GM19025 (cell line): ENCODE measurements at regions not wholly inside any gene's neighbourhood (a gene's known extent, or its start where the extent isn't known, plus 50 kb on each side); places are given as distances from the start of the nearest gene placed in this dataset.

ENCODE experiments used
- ATAC-seq: cut with Tn5 transposase; IDR thresholded peaks from one replicate; pipeline ENCODE4 v1.9.1; 2021; ENCODE audit warnings: mild to moderate bottlenecking, low read depth, moderate library complexity; ENCODE audit not compliant: unreplicated experiment

- no peak for ATAC-seq
These were observed 225.7 kb upstream of the ARX start for GRCh38 chrX:25241461-25241860.

DNA sequence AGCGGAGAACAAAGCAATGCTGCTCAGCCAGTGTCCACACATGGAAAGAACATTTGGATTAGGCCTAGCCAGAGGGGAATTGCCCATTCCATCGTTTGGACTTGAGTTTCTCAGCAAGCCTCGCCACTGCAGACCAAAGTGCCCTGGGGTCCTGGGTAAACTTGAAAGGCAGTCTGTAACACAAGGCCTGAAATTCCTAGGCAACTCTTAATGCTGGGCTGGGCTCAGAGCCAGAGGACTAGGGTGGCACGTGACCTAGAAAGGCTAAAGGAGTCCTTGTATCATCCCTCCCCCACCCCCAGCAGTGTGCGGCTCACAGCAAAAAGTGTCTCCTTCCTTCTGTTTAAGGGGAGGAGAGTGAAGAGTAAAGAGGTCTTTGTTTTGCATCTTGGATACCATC is 210.4 kb upstream of the ARX start:
- ATAC-seq = no peak

DNA sequence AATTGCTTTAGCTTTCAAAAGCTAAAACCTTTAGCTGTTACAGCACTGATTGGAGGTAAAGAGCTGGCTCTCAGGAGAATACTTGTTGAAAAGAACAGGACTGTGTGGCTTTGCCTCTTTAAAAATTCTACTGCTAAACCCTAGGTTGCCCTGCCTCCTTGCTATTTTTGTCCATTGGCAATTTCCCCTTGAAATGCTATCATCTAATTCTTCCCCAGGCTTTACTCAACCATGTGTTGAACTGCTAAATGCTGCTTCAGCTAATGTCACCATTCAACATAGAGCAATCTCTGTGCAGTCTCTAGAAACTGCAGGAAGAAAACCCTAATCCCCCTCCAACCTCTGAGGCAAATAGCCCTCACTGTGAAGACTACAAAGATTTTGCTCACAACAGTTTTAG is 203.7 kb upstream of the ARX start:
- ATAC-seq = no peak

DNA sequence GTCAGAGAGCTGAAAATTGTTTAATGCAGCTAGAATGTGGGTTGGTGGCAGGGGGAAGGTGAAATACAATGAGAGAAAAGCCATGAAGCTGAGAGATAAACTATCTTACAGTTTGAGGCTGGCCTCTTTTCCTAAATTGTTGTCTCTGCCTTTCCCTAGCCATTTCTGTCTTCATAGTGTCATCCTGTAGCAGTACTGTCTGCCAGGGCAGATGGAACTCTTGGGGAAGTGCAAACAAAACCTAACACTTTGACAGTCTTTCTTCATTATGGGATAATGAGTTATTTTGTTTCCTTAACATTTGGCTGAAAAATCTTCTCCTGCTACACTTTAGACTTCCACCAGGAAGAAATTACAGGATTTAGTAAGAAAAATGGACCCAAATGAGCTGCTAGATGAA is 197.8 kb upstream of the ARX start:
- no peak for ATAC-seq

- no peak for ATAC-seq
These were observed 192.2 kb upstream of the ARX start for GRCh38 chrX:25207803-25208475.

DNA sequence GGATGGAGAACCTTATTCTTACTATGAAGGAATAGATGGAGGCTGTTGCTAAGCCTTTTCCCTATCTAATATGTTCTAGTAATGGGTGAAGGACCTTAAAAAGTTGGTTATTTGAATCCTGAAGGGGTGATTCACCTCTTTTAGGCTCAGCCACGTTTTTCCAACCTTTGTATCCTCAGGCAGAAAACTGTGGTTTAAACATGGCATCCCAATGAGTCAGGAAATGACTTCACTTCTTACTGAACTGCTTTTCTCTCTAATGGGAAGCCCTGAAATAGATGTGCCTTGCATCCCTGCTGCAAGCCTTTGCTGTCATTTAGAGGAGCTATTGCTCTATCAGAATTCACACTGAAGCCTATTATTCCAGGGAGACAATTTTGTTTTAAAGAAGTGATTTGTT is 191.0 kb upstream of the ARX start:
- no peak for ATAC-seq

DNA sequence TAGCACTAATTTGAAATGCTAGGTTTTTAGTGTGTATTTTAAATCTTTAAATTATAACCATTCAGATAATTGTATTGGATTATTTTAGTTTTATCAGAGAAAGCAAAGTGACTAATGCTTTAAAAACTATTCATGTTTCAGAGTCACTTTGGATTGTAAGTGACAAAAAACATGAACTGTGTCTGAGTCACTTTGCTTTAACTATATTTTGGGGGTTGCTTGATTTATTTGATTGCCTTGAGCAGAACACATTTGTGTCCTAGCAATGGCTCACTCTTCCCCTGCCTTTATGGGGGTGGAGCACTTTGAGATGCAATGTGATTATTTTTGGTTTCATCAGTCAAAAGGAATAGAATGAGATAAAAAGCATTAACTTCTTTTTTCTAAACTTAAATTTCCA is 188.4 kb upstream of the ARX start:
- ATAC-seq = no peak

GRCh38 chrX:25202827-25203226 is 187.1 kb upstream of the ARX start:
- no peak for ATAC-seq

- ATAC-seq = no peak
These were observed 183.1 kb upstream of the ARX start for GRCh38 chrX:25198891-25199290.

DNA sequence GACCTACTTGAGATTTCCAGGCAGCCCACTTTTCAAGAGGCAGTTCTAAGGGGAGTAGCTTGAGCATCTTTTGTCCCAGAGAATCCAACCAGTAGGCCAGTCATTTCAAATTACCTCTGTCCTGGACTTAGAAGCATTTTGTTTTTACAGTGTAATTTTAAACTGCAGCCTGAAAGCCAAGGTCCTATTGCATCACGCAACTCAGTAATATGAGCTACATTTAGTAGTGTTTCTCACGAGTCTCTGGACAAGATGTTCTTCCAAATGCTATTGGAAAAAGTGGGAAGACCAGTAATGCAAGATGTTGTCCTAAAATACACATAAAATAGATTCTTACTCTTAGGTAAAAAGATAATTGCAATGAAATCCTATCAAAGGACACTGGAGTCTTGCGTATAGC is 182.5 kb upstream of the ARX start:
- ATAC-seq = no peak

- ATAC-seq = no peak
These were observed 180.5 kb upstream of the ARX start for GRCh38 chrX:25196221-25196620.

- ATAC-seq = no peak
These were observed 175.6 kb upstream of the ARX start for GRCh38 chrX:25191403-25191802.

GRCh38 chrX:25181775-25182174 is 166.0 kb upstream of the ARX start:
- ATAC-seq = no peak

DNA sequence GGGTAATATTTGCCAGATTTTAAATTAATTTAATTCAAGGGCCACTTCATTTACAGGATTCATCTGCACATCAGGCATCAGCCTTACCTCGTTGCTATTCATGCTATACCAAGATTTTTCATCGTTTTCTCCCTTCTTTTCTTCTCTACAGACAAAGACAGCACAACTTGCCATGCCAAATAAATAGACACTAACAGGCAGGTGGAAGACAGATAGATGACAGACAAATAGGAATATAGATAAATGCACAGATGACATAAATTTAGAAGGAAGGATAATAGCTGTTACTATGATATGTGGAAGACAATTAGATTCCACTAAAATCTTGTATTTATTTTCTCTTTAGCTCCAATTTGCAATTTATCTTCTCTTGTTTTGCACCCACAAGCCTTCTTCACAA is 164.5 kb upstream of the ARX start:
- ATAC-seq = no peak

DNA sequence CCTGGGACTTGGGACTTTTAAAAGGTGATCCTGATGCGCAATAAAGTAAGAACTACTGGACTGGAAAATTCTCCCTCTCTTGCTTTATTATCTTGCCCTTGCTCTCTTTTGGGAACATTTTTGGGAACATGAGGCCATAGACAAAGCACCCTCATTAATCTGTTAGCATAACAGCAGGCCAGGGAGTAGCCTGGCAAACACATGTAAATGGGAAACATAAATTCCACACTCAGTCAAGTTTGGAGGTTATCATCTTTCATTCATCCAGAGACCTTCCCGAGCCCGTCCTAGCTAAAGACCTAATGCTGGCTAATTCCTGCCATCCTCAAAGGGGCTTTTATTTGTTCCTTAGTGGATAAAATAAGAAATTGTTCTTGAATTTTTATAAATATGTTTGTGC is 162.8 kb upstream of the ARX start:
- no peak for ATAC-seq

DNA sequence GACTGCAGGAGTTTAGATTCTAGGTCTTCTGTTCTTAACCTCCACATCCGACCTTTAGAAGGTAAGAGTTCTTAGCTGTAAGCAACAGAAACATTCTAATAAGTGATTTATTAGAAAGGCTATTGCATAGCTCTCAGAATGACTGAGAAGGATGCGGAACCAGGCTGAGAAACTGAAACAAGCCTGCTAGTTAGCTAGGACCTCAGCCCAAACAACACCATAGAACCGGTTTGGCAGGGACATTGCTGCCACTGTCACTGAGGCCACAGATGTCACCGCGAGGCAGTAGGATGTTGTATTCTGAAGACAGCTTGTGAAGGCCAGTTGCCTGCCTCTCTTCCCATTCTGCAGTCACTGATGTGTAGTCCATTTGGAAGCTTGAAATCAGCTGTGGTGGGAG is 160.0 kb upstream of the ARX start:
- ATAC-seq = peak; percentile 89

DNA sequence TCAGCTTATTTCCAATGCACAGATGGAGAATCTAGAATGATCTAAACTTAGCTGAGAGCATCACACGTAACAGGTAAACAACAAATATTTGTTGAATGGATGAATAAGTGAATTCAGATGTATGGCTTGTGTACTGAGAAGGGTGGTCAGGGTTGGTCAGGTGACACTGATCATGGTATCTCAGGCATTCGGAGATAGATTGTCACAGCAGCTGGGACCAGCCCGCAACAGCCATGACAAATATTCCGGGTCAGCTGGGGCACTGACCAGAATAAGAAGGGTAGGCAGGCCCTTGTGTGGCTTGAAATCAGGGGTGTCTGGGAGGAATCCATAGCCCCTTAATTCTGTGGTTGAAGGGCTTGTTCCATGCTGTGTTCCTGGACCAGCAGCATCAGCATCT is 159.4 kb upstream of the ARX start:
- no peak for ATAC-seq

DNA sequence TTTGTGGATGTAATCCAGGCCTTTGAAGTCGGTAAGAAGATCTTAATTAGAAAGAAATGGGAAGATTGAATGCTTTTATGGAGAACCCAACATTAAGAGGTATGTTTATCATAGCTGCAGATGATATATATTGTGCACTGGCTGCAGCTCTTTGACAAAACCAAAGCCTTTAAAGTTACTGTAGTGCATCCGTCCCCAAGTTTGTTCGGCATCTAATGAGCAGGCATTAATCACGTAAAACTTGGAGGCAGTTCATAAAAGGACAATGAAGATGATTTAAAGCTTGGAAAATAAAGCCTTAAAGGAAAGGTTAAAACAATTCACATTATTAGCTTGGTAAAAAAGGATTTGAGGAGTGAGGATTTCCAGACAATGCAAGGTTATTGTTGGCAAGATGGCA is 150.8 kb upstream of the ARX start:
- no peak for ATAC-seq

DNA sequence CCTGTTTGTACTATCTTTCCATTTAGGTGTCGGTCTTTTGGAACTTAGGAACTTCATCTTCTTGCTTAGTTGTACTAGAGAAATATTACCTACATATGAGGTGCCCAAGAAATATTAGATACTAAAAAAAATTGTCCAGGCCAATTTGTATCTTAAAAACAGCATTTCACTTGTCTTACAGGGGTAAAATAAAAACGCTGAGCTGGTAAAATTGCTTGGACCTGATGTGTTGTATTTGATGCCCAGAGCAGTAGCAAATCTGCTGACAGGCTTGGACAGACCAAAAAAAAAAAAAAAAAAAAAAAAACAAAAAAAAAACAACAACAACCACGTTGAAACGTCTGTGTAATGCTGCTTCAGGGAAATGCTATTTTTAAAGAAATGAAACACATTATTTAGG is 150.4 kb upstream of the ARX start:
- no peak for ATAC-seq

DNA sequence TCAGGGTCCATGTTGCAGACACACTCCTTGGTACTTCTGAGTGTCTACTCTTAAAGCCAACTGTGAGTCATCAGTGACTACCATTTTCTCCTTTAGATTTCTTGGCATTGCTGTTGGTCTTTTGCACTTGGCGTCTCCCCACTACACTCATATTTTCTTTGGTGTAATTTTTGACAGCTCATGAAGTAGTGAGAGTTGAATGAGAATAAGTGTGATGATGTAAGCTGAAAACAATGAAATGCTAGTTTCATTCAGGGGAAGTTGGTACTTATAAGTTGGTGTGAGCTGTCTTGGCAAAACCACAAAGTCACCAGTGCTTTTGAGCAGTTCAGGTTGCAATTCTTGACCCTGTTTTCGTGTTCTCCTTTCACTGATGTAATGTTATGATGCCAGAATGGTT is 142.9 kb upstream of the ARX start:
- ATAC-seq = no peak

GRCh38 chrX:25156832-25157231 is 141.1 kb upstream of the ARX start:
- ATAC-seq = no peak

DNA sequence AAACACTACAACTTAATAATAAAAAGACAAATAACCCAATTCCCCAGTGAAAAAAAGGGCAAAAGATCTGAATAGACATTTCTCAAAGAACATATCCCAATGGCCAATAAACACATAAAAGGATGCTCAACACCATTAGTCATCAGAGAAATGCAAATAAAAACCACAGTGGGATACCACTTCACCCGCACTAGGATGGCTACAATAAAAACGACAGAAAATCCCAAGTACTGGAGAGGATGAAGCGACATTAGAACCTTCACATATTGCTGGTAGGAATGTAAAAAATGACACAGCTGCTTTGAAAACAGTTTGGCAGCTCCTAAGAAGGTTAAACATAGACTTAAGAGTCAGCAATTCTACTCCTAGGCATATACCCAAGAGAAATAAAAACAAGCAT is 140.6 kb upstream of the ARX start:
- no peak for ATAC-seq

- no peak for ATAC-seq
These were observed 138.4 kb upstream of the ARX start for GRCh38 chrX:25154168-25154567.
